ENCODE measurements at regions not wholly inside any gene's neighbourhood (a gene's known extent, or its start where the extent isn't known, plus 50 kb on each side); places are given as distances from the start of the nearest gene placed in this dataset.

DNA sequence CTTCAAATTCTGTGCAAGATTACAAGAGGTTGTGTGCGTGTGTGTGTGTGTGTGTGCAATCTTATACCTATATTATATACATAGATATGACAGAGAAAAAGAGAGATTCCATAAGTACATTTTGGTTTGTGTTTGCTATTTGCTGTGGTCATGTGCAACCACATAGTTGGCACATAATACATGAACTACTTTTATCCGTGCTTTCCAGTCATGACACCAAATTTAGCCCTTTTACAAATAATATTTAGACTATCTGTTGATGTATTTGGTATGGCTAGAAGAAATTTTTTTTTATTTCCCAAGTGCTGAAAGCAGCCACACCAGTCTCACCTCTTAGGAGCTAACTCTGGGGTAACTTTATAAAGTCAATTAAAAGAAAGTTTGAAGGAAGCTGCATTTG is 63.5 kb upstream of the EGFR start:
- H3K4me2 ChIP-seq (ENCODE audit: low read length): no peak overlapping the region

DNA sequence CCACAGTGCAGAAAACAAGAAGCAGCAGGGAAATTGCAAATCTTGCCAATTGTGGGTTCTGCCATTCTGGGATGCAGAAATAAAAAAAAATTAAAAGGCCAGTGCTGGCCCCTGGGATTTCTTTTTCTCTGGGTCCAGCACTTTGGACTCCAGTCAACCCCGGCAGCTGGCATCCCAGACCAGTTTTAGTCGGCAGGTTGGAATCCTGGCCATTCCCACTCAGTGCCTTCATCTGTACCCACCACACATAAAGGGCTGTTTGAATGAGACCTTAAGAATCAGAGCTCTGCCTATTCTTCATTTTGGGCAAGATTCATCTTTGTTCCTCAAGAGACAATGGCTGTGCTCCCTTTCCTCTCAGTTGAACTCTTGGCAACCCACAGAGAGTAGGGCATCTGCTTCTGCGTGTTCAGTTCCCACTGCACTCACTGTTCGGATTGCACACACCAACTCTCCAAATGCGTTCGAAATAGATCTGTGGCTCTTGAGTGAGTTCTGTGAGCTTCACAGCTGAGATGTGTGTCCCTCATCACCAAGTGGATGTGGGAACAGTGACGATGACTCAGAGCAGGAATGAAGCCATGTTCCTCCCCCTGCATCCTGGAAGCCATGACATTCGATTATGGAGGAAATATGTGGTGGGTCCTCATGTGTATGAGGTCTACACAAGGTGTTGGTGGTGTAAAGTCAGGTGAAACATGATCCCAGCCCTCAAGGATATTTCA is 63.0 kb upstream of the EGFR start:
- H3K9me2 ChIP-seq (ENCODE audit: insufficient read depth, low read length): no peaks in the 10 kb centered on the region
- no peaks in the 10 kb centered on the region for H3K9me3 ChIP-seq (ENCODE audit: low read length)
- no peaks in the 10 kb centered on the region for H3F3A ChIP-seq (ENCODE audit: insufficient read depth, low read length, poor library complexity, severe bottlenecking)
- H3K27me3 ChIP-seq (ENCODE audit: insufficient read depth, low read depth, low read length): no peaks in the 10 kb centered on the region
- H3K4me2 ChIP-seq (ENCODE audit: low read length): no peak overlapping the region
- no peak overlapping the region for H3K27ac ChIP-seq (ENCODE audit: low read length)
- no peaks in the 10 kb centered on the region for H3K79me2 ChIP-seq (replicated peaks; ENCODE audit: insufficient read depth, low read length)
- no peak overlapping the region for H3K9ac ChIP-seq (ENCODE audit: low read length)
- TF ChIP-seq, protein P1, sequence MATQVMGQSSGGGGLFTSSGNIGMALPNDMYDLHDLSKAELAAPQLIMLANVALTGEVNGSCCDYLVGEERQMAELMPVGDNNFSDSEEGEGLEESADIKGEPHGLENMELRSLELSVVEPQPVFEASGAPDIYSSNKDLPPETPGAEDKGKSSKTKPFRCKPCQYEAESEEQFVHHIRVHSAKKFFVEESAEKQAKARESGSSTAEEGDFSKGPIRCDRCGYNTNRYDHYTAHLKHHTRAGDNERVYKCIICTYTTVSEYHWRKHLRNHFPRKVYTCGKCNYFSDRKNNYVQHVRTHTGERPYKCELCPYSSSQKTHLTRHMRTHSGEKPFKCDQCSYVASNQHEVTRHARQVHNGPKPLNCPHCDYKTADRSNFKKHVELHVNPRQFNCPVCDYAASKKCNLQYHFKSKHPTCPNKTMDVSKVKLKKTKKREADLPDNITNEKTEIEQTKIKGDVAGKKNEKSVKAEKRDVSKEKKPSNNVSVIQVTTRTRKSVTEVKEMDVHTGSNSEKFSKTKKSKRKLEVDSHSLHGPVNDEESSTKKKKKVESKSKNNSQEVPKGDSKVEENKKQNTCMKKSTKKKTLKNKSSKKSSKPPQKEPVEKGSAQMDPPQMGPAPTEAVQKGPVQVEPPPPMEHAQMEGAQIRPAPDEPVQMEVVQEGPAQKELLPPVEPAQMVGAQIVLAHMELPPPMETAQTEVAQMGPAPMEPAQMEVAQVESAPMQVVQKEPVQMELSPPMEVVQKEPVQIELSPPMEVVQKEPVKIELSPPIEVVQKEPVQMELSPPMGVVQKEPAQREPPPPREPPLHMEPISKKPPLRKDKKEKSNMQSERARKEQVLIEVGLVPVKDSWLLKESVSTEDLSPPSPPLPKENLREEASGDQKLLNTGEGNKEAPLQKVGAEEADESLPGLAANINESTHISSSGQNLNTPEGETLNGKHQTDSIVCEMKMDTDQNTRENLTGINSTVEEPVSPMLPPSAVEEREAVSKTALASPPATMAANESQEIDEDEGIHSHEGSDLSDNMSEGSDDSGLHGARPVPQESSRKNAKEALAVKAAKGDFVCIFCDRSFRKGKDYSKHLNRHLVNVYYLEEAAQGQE (IDR thresholded peaks at IDR 0.05; ENCODE audit: borderline replicate concordance): no peak
- TF ChIP-seq, protein P2, sequence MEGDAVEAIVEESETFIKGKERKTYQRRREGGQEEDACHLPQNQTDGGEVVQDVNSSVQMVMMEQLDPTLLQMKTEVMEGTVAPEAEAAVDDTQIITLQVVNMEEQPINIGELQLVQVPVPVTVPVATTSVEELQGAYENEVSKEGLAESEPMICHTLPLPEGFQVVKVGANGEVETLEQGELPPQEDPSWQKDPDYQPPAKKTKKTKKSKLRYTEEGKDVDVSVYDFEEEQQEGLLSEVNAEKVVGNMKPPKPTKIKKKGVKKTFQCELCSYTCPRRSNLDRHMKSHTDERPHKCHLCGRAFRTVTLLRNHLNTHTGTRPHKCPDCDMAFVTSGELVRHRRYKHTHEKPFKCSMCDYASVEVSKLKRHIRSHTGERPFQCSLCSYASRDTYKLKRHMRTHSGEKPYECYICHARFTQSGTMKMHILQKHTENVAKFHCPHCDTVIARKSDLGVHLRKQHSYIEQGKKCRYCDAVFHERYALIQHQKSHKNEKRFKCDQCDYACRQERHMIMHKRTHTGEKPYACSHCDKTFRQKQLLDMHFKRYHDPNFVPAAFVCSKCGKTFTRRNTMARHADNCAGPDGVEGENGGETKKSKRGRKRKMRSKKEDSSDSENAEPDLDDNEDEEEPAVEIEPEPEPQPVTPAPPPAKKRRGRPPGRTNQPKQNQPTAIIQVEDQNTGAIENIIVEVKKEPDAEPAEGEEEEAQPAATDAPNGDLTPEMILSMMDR (IDR thresholded peaks at IDR 0.05; ENCODE audit: poor library complexity, severe bottlenecking): no peak
- no peak for TF ChIP-seq TAF1 (IDR thresholded peaks at IDR 0.05; ENCODE audit: low read depth)
- no peak for TF ChIP-seq MXI1 (conservative IDR thresholded peaks at IDR 0.05; ENCODE audit: poor library complexity, severe bottlenecking)
- TF ChIP-seq RAD21 (conservative IDR thresholded peaks at IDR 0.05): no peak
- no peak for TF ChIP-seq POLR2AphosphoS5 (IDR thresholded peaks at IDR 0.05)
- TF ChIP-seq EP300 (conservative IDR thresholded peaks at IDR 0.05; ENCODE audit: poor library complexity, severe bottlenecking): no peak
- TF ChIP-seq EZH2 (IDR thresholded peaks at IDR 0.05; ENCODE audit: borderline replicate concordance, insufficient read depth, low read length, poor library complexity, severe bottlenecking): no peak
- no peak for TF ChIP-seq SMC3 (conservative IDR thresholded peaks at IDR 0.05; ENCODE audit: poor library complexity)
- H3K36me3 ChIP-seq (ENCODE audit: insufficient read depth, low read length): no peaks in the 10 kb centered on the region
- H4K20me1 ChIP-seq (ENCODE audit: insufficient read depth): no peaks in the 10 kb centered on the region
- no peak overlapping the region for H3K4me3 ChIP-seq (ENCODE audit: low read length)
- H2AFZ ChIP-seq (ENCODE audit: low read depth, low read length): no peak overlapping the region

More for the DNA sequence above, 63.5 kb upstream of the EGFR start:
- no peak overlapping the region for H2AFZ ChIP-seq (ENCODE audit: low read depth, low read length)
- no peaks in the 10 kb centered on the region for H4K20me1 ChIP-seq (ENCODE audit: insufficient read depth)
- H3K79me2 ChIP-seq (replicated peaks; ENCODE audit: insufficient read depth, low read length): no peaks in the 10 kb centered on the region
- TF ChIP-seq, protein P2 (IDR thresholded peaks at IDR 0.05; ENCODE audit: poor library complexity, severe bottlenecking): no peak
- TF ChIP-seq, protein P1 (IDR thresholded peaks at IDR 0.05; ENCODE audit: borderline replicate concordance): no peak
- no peak for TF ChIP-seq EP300 (conservative IDR thresholded peaks at IDR 0.05; ENCODE audit: poor library complexity, severe bottlenecking)
- no peak for TF ChIP-seq SMC3 (conservative IDR thresholded peaks at IDR 0.05; ENCODE audit: poor library complexity)
- TF ChIP-seq MXI1 (conservative IDR thresholded peaks at IDR 0.05; ENCODE audit: poor library complexity, severe bottlenecking): no peak
- TF ChIP-seq EZH2 (IDR thresholded peaks at IDR 0.05; ENCODE audit: borderline replicate concordance, insufficient read depth, low read length, poor library complexity, severe bottlenecking): no peak
- TF ChIP-seq RAD21 (conservative IDR thresholded peaks at IDR 0.05): no peak
- H3K27me3 ChIP-seq (ENCODE audit: insufficient read depth, low read depth, low read length): no peaks in the 10 kb centered on the region
- H3F3A ChIP-seq (ENCODE audit: insufficient read depth, low read length, poor library complexity, severe bottlenecking): no peaks in the 10 kb centered on the region
- no peaks in the 10 kb centered on the region for H3K9me3 ChIP-seq (ENCODE audit: low read length)
- H3K9me2 ChIP-seq (ENCODE audit: insufficient read depth, low read length): no peaks in the 10 kb centered on the region
- no peaks in the 10 kb centered on the region for H3K36me3 ChIP-seq (ENCODE audit: insufficient read depth, low read length)
- H3K9ac ChIP-seq (ENCODE audit: low read length): no peak overlapping the region
- H3K4me3 ChIP-seq (ENCODE audit: low read length): no peak overlapping the region
- no peak overlapping the region for H3K27ac ChIP-seq (ENCODE audit: low read length)
